GM10266 (cell line): ENCODE measurements at regions not wholly inside any gene's neighbourhood (a gene's known extent, or its start where the extent isn't known, plus 50 kb on each side); places are given as distances from the start of the nearest gene placed in this dataset.

Source experiments
- DNase-seq: peaks from one replicate; pipeline ENCODE4 v3.0.0; 2012; ENCODE audit errors: extremely low spot score
- TF ChIP-seq, protein P1 (sequence below): IDR thresholded peaks from 2 replicates; pipeline ENCODE4 v1.5.1; 2012; ENCODE audit warnings: mild to moderate bottlenecking, low read depth; ENCODE audit not compliant: control insufficient read depth, insufficient read depth; ENCODE audit errors: missing control alignments

- no peak for DNase-seq
Observed at GRCh38 chr12:98074286-98074685, 441.1 kb upstream of the TMPO start.

GRCh38 chr12:98084391-98084790, 431.0 kb upstream of the TMPO start:
- no peak for DNase-seq
- TF ChIP-seq, protein P1, sequence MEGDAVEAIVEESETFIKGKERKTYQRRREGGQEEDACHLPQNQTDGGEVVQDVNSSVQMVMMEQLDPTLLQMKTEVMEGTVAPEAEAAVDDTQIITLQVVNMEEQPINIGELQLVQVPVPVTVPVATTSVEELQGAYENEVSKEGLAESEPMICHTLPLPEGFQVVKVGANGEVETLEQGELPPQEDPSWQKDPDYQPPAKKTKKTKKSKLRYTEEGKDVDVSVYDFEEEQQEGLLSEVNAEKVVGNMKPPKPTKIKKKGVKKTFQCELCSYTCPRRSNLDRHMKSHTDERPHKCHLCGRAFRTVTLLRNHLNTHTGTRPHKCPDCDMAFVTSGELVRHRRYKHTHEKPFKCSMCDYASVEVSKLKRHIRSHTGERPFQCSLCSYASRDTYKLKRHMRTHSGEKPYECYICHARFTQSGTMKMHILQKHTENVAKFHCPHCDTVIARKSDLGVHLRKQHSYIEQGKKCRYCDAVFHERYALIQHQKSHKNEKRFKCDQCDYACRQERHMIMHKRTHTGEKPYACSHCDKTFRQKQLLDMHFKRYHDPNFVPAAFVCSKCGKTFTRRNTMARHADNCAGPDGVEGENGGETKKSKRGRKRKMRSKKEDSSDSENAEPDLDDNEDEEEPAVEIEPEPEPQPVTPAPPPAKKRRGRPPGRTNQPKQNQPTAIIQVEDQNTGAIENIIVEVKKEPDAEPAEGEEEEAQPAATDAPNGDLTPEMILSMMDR = no peak

More at GRCh38 chr12:98074286-98074685, 441.1 kb upstream of the TMPO start:
- TF ChIP-seq, protein P1 = no peak

- no peak for DNase-seq
- TF ChIP-seq, protein P1 = no peak
Observed at GRCh38 chr12:98085046-98085755, 430.2 kb upstream of the TMPO start.

- no peak for DNase-seq
- TF ChIP-seq, protein P1 = no peak
Observed at GRCh38 chr12:98090731-98091130, 424.7 kb upstream of the TMPO start.

GRCh38 chr12:98096436-98096835, 419.0 kb upstream of the TMPO start:
- no peak for DNase-seq
- TF ChIP-seq, protein P1 = no peak

- TF ChIP-seq, protein P1 = no peak
- DNase-seq = no peak
Observed at GRCh38 chr12:98106031-98106683, 409.2 kb upstream of the TMPO start.

GRCh38 chr12:98109266-98109665, 406.1 kb upstream of the TMPO start:
- TF ChIP-seq, protein P1 = no peak

More at GRCh38 chr12:98109266-98109665, 406.1 kb upstream of the TMPO start:
- DNase-seq = no peak
